Mucosa of descending colon (tissue), 3 donors: ENCODE measurements at regions not wholly inside any gene's neighbourhood (a gene's known extent, or its start where the extent isn't known, plus 50 kb on each side); places are given as distances from the start of the nearest gene placed in this dataset.

Source experiments
- ATAC-seq: fragments of 200-7000 bp; cut with Tn5 transposase; one replicate; pipeline ENCODE4 v1.9.1; 2020; ENCODE audit warnings: mild to moderate bottlenecking, moderate library complexity
- DNase-seq, 3 donors: peaks; one replicate each; pipeline ENCODE4 v3.0.0-alpha.2; 2020
- H3K36me3 ChIP-seq: fragments of 200-600 bp; one replicate; pipeline ENCODE4 v1.8.0; 2021; ENCODE audit warnings: low read depth, mild to moderate bottlenecking
- H3K4me1 ChIP-seq: fragments of 200-600 bp; one replicate; pipeline ENCODE4 v1.8.0; 2021; ENCODE audit warnings: low read depth, mild to moderate bottlenecking
- H3K4me3 ChIP-seq: fragments of 200-600 bp; one replicate; pipeline ENCODE4 v1.8.0; 2021; ENCODE audit warnings: mild to moderate bottlenecking
- H3K9me3 ChIP-seq: fragments of 200-600 bp; one replicate; pipeline ENCODE4 v1.8.0; 2021; ENCODE audit warnings: mild to moderate bottlenecking
- intact Hi-C, 2 donors: fragments of 100-400 bp; cut with DNase I in 1 of 2; cut with micrococcal nuclease in 1 of 2; formaldehyde crosslinking; loops; one replicate each; pipeline versions ENCODE4 v1.11.0 to v1.11.1; 2022; cut with DNase I, micrococcal nuclease
- TF ChIP-seq, protein P1 (sequence below): fragments of 200-600 bp; IDR thresholded peaks from one replicate; pipeline ENCODE4 v1.8.0; 2022; ENCODE audit warnings: antibody characterized with exemption, mild to moderate bottlenecking
- donor health status: DM: no; HTN: no; CAD: no; lungs with moderate emphysema.
- donor health status: DM: no; HTN: no; CAD: no.
- donor health status: DM: no; HTN: yes; CAD: no.

DNA sequence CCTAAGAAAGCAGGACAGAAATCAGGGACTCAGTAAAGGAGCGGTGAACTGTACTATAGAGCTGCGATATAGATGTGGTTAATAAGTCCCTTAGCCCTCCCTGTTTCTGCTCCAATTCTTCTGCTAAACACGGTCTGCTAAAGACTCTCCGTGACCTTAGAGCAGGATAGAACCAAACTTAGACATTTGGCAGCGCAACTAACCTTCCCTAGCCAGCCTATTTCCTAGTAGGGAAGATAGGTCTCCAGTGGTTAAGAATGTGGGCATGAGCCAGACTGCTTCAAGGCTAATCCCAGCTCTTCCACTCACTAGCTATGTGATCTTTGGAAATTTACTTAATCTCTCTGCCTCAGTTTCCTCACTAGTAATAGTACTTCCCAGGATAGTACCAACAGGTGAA is 193.6 kb upstream of the IL12A start:
- DNase-seq, result no peak
- peaks cover 3% of the 10 kb centered on the region for H3K4me1 ChIP-seq
- no peak overlapping the region for H3K4me3 ChIP-seq
- H3K36me3 ChIP-seq, result no peaks in the 10 kb centered on the region
- peak; percentile 21 for ATAC-seq
- intact Hi-C loops, result no loop called here
- no peaks in the 10 kb centered on the region for H3K9me3 ChIP-seq
- TF ChIP-seq, protein P1, sequence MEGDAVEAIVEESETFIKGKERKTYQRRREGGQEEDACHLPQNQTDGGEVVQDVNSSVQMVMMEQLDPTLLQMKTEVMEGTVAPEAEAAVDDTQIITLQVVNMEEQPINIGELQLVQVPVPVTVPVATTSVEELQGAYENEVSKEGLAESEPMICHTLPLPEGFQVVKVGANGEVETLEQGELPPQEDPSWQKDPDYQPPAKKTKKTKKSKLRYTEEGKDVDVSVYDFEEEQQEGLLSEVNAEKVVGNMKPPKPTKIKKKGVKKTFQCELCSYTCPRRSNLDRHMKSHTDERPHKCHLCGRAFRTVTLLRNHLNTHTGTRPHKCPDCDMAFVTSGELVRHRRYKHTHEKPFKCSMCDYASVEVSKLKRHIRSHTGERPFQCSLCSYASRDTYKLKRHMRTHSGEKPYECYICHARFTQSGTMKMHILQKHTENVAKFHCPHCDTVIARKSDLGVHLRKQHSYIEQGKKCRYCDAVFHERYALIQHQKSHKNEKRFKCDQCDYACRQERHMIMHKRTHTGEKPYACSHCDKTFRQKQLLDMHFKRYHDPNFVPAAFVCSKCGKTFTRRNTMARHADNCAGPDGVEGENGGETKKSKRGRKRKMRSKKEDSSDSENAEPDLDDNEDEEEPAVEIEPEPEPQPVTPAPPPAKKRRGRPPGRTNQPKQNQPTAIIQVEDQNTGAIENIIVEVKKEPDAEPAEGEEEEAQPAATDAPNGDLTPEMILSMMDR, result no peak

GRCh38 chr3:159795681-159796175 is 192.9 kb upstream of the IL12A start:
- no peaks in the 10 kb centered on the region for H3K36me3 ChIP-seq
- H3K9me3 ChIP-seq, result no peaks in the 10 kb centered on the region
- H3K4me3 ChIP-seq, result no peak overlapping the region
- no peak for ATAC-seq
- no peak for DNase-seq
- no peaks in the 10 kb centered on the region for H3K4me1 ChIP-seq
- TF ChIP-seq, protein P1, result no peak
- intact Hi-C loops, result no loop called here

DNA sequence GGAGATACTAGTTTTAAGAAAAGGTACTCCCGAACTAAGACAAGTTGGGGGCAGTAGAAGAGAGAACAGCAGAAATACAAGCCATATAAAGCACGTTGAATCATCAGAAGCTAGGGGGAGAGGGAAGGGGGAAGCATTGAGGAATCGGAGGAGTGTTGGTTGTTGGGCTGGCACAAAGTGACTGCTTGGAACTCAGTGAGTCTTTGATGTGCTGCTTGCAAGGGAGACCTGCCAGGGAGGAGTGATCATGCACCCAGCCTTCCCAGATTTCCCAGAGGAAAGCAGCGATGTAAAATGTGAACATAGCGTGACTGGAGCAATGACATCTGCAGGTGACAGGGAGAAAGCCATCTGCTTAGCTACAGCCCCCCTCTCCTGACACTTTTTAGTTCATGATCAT is 192.4 kb upstream of the IL12A start:
- TF ChIP-seq, protein P1, result no peak
- DNase-seq (no peak), ATAC-seq (no peak)
- no peak overlapping the region for H3K4me3 ChIP-seq
- H3K36me3 ChIP-seq, result no peaks in the 10 kb centered on the region
- intact Hi-C loops, result no loop called here
- no peaks in the 10 kb centered on the region for H3K9me3 ChIP-seq
- H3K4me1 ChIP-seq, result no peaks in the 10 kb centered on the region

DNA sequence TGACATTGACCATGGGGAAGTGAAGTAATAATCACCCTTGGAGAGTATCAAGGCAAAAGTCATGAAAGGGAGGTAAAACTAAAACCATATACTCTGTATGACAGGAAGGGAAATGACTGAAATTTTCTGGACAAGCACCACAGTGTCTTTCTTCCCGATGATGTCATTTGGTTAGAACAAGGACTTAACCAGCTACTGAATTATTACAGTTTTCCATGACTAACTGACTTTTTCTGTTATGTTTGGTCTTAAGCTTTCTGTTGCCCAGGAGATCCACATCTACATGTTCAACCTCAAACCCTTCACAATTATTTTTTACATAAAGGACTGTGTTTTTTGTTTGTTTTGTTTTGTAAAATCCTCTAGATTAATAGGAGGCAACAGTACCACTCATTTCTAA is 191.9 kb upstream of the IL12A start:
- DNase-seq, result no peak

GRCh38 chr3:159797771-159798170 is 190.9 kb upstream of the IL12A start:
- intact Hi-C loops, result no loop called here
- no peak for ATAC-seq
- TF ChIP-seq, protein P1, result no peak
- Histone ChIP-seq H3K4me1 (no peaks in the 10 kb centered on the region), H3K9me3 (no peaks in the 10 kb centered on the region), H3K36me3 (no peaks in the 10 kb centered on the region), H3K4me3 (no peak overlapping the region)
- no peak for DNase-seq

More for the DNA sequence above, 191.9 kb upstream of the IL12A start:
- Histone ChIP-seq H3K9me3 (no peaks in the 10 kb centered on the region), H3K4me3 (no peak overlapping the region), H3K4me1 (no peaks in the 10 kb centered on the region), H3K36me3 (no peaks in the 10 kb centered on the region)
- intact Hi-C loops, result no loop called here
- TF ChIP-seq, protein P1, result no peak
- peak; percentile 12 for ATAC-seq

GRCh38 chr3:159798951-159799350 is 189.7 kb upstream of the IL12A start:
- ATAC-seq (no peak), DNase-seq (no peak)
- intact Hi-C loops, result no loop called here
- Histone ChIP-seq H3K4me1 (no peaks in the 10 kb centered on the region), H3K4me3 (no peak overlapping the region), H3K9me3 (no peaks in the 10 kb centered on the region), H3K36me3 (no peaks in the 10 kb centered on the region)
- TF ChIP-seq, protein P1, result no peak
